ENCODE measurements at regions not wholly inside any gene's neighbourhood (a gene's known extent, or its start where the extent isn't known, plus 50 kb on each side); places are given as distances from the start of the nearest gene placed in this dataset.

GRCh38 chr12:92029902-92030586 is 115.6 kb downstream of the BTG1 start:
- Mint-ChIP-seq H3K36me3 (ENCODE audit: low read depth) (peaks cover 8% of the 10 kb centered on the region), H3K27me3 (ENCODE audit: low read depth) (no peaks in the 10 kb centered on the region), H3K4me1 (ENCODE audit: low read depth) (peaks cover 77% of the 10 kb centered on the region), H3K4me3 (peak overlapping the region; percentile 32), H3K9me3 (no peaks in the 10 kb centered on the region), H3K27ac (peak overlapping the region; percentile 81)
- intact Hi-C loops (cut with micrococcal nuclease) = loop anchor here (1.0 to 10.0 kb wide), 10 partner anchors 15 to 372 kb away; no protein-coding TSS in a partner anchor
- no peak for DNase-seq
- CTCF ChIA-PET = interaction anchor here (1.2 to 2.4 kb wide), 3 partner anchors 12 to 107 kb away, joined by 3 to 14 read pairs (median 3); no protein-coding TSS in a partner anchor

GRCh38 chr12:92029136-92029535 is 116.5 kb downstream of the BTG1 start:
- CTCF ChIA-PET = interaction anchor here (0.7 to 1.4 kb wide), 2 partner anchors 19 to 181 kb away, joined by 3 to 4 read pairs; no protein-coding TSS in a partner anchor
- peak overlapping the region; percentile 25 for H3K27ac Mint-ChIP-seq
- peaks cover 5% of the 10 kb centered on the region for H3K36me3 Mint-ChIP-seq (ENCODE audit: low read depth)
- no peaks in the 10 kb centered on the region for H3K9me3 Mint-ChIP-seq
- no peak for DNase-seq
- H3K4me1 Mint-ChIP-seq (ENCODE audit: low read depth) = peaks cover 70% of the 10 kb centered on the region
- no peak overlapping the region for H3K4me3 Mint-ChIP-seq
- intact Hi-C loops (cut with micrococcal nuclease) = no loop called here
- no peaks in the 10 kb centered on the region for H3K27me3 Mint-ChIP-seq (ENCODE audit: low read depth)

- H3K36me3 Mint-ChIP-seq (ENCODE audit: low read depth) = peaks cover 2% of the 10 kb centered on the region
- peaks cover 64% of the 10 kb centered on the region for H3K4me1 Mint-ChIP-seq (ENCODE audit: low read depth)
- H3K27ac Mint-ChIP-seq = peak overlapping the region; percentile 55
- intact Hi-C loops (cut with micrococcal nuclease) = no loop called here
- no peak for DNase-seq
- CTCF ChIA-PET = interaction anchor here (0.7 to 1.4 kb wide), 3 partner anchors 19 to 182 kb away, joined by 3 to 4 read pairs (median 4); no protein-coding TSS in a partner anchor
- no peaks in the 10 kb centered on the region for H3K27me3 Mint-ChIP-seq (ENCODE audit: low read depth)
- no peak overlapping the region for H3K4me3 Mint-ChIP-seq
- H3K9me3 Mint-ChIP-seq = no peaks in the 10 kb centered on the region
These were observed 117.3 kb downstream of the BTG1 start for GRCh38 chr12:92028441-92028709.

- no peak overlapping the region for H3K4me3 Mint-ChIP-seq
- H3K36me3 Mint-ChIP-seq (ENCODE audit: low read depth) = peaks cover 2% of the 10 kb centered on the region
- intact Hi-C loops (cut with micrococcal nuclease) = no loop called here
These were observed 117.8 kb downstream of the BTG1 start for GRCh38 chr12:92027701-92028440.

GRCh38 chr12:92027243-92027642 is 118.4 kb downstream of the BTG1 start:
- no peak for DNase-seq
- Mint-ChIP-seq H3K9me3 (no peaks in the 10 kb centered on the region), H3K27ac (peak overlapping the region; percentile 24), H3K4me1 (ENCODE audit: low read depth) (peaks cover 63% of the 10 kb centered on the region), H3K27me3 (ENCODE audit: low read depth) (no peaks in the 10 kb centered on the region), H3K4me3 (peak overlapping the region; percentile 7), H3K36me3 (ENCODE audit: low read depth) (peaks cover 2% of the 10 kb centered on the region)
- intact Hi-C loops (cut with micrococcal nuclease) = no loop called here
- CTCF ChIA-PET = interaction anchor here (0.6 kb wide), 1 partner anchor 585 kb away, joined by 3 read pairs; no protein-coding TSS in a partner anchor

More at GRCh38 chr12:92027701-92028440, 117.8 kb downstream of the BTG1 start:
- CTCF ChIA-PET = interaction anchor here (0.7 to 1.4 kb wide), 2 partner anchors 18 to 37 kb away, joined by 4 read pairs; no protein-coding TSS in a partner anchor
- Mint-ChIP-seq H3K27me3 (ENCODE audit: low read depth) (no peaks in the 10 kb centered on the region), H3K27ac (peak overlapping the region; percentile 55), H3K9me3 (no peaks in the 10 kb centered on the region), H3K4me1 (ENCODE audit: low read depth) (peaks cover 65% of the 10 kb centered on the region)
- no peak for DNase-seq

- Mint-ChIP-seq H3K4me1 (ENCODE audit: low read depth) (peaks cover 61% of the 10 kb centered on the region), H3K27ac (no peak overlapping the region), H3K9me3 (no peaks in the 10 kb centered on the region), H3K36me3 (ENCODE audit: low read depth) (no peaks in the 10 kb centered on the region), H3K4me3 (peak overlapping the region; percentile 11), H3K27me3 (ENCODE audit: low read depth) (no peaks in the 10 kb centered on the region)
- intact Hi-C loops (cut with micrococcal nuclease) = no loop called here
- CTCF ChIA-PET = interaction anchor here (0.5 to 1.0 kb wide), 3 partner anchors 36 to 212 kb away, joined by 3 to 6 read pairs (median 3); no protein-coding TSS in a partner anchor
- no peak for DNase-seq
These were observed 120.0 kb downstream of the BTG1 start for GRCh38 chr12:92025462-92026207.

- H3K27me3 Mint-ChIP-seq (ENCODE audit: low read depth) = no peaks in the 10 kb centered on the region
- DNase-seq = no peak
- peaks cover 9% of the 10 kb centered on the region for H3K36me3 Mint-ChIP-seq (ENCODE audit: low read depth)
- intact Hi-C loops (cut with micrococcal nuclease) = no loop called here
- no peak overlapping the region for H3K27ac Mint-ChIP-seq
- CTCF ChIA-PET = interaction anchor here (1.0 kb wide), 1 partner anchor 121 kb away, joined by 3 read pairs; no protein-coding TSS in a partner anchor
- no peak overlapping the region for H3K4me3 Mint-ChIP-seq
- peaks cover 6% of the 10 kb centered on the region for H3K9me3 Mint-ChIP-seq
- H3K4me1 Mint-ChIP-seq (ENCODE audit: low read depth) = peaks cover 40% of the 10 kb centered on the region
These were observed 123.6 kb downstream of the BTG1 start for GRCh38 chr12:92022093-92022492.

- intact Hi-C loops (cut with micrococcal nuclease) = no loop called here
- Mint-ChIP-seq H3K4me1 (ENCODE audit: low read depth) (peaks cover 39% of the 10 kb centered on the region), H3K9me3 (peaks cover 9% of the 10 kb centered on the region), H3K27ac (no peak overlapping the region), H3K27me3 (ENCODE audit: low read depth) (no peaks in the 10 kb centered on the region), H3K36me3 (ENCODE audit: low read depth) (peaks cover 11% of the 10 kb centered on the region), H3K4me3 (peak overlapping the region; percentile 13)
- CTCF ChIA-PET = interaction anchor here (1.0 kb wide), 1 partner anchor 122 kb away, joined by 3 read pairs; no protein-coding TSS in a partner anchor
- DNase-seq = no peak
These were observed 124.0 kb downstream of the BTG1 start for GRCh38 chr12:92021666-92022035.

- no peak overlapping the region for H3K27ac Mint-ChIP-seq
- peaks cover 12% of the 10 kb centered on the region for H3K9me3 Mint-ChIP-seq
- no peak for DNase-seq
- no peaks in the 10 kb centered on the region for H3K27me3 Mint-ChIP-seq (ENCODE audit: low read depth)
- H3K4me3 Mint-ChIP-seq = peak overlapping the region; percentile 13
- H3K36me3 Mint-ChIP-seq (ENCODE audit: low read depth) = peaks cover 11% of the 10 kb centered on the region
- peaks cover 37% of the 10 kb centered on the region for H3K4me1 Mint-ChIP-seq (ENCODE audit: low read depth)
- intact Hi-C loops (cut with micrococcal nuclease) = no loop called here
- CTCF ChIA-PET = no interaction called here
These were observed 124.5 kb downstream of the BTG1 start for GRCh38 chr12:92020983-92021665.

- no peak for DNase-seq
These were observed 126.0 kb downstream of the BTG1 start for GRCh38 chr12:92019491-92020277.

GRCh38 chr12:92012691-92013090 is 133.0 kb downstream of the BTG1 start:
- DNase-seq = no peak
- Mint-ChIP-seq H3K27ac (no peak overlapping the region), H3K36me3 (ENCODE audit: low read depth) (peaks cover 8% of the 10 kb centered on the region), H3K27me3 (ENCODE audit: low read depth) (no peaks in the 10 kb centered on the region), H3K4me3 (no peak overlapping the region), H3K4me1 (ENCODE audit: low read depth) (peaks cover 46% of the 10 kb centered on the region), H3K9me3 (peaks cover 8% of the 10 kb centered on the region)
- intact Hi-C loops (cut with micrococcal nuclease) = no loop called here
- CTCF ChIA-PET = interaction anchor here (0.7 kb wide), 1 partner anchor 10 kb away, joined by 3 read pairs; no protein-coding TSS in a partner anchor

More at GRCh38 chr12:92019491-92020277, 126.0 kb downstream of the BTG1 start:
- Mint-ChIP-seq H3K9me3 (peaks cover 12% of the 10 kb centered on the region), H3K4me1 (ENCODE audit: low read depth) (peaks cover 30% of the 10 kb centered on the region), H3K36me3 (ENCODE audit: low read depth) (peaks cover 11% of the 10 kb centered on the region), H3K27me3 (ENCODE audit: low read depth) (no peaks in the 10 kb centered on the region), H3K4me3 (no peak overlapping the region), H3K27ac (no peak overlapping the region)
- CTCF ChIA-PET = interaction anchor here (1.3 kb wide), 1 partner anchor 10 kb away, joined by 5 read pairs; no protein-coding TSS in a partner anchor
- intact Hi-C loops (cut with micrococcal nuclease) = no loop called here

All from activated naive CD4-positive, alpha-beta T cell treated with anti-CD3 and anti-CD28 coated beads for 36 hours (primary cell).